HepG2 (cell line): ENCODE measurements at regions not wholly inside any gene's neighbourhood (a gene's known extent, or its start where the extent isn't known, plus 50 kb on each side); places are given as distances from the start of the nearest gene placed in this dataset.

ENCODE experiments used
- ATAC-seq: fragments of 200-7000 bp; cut with Tn5 transposase; 3 replicates; pipeline ENCODE4 v1.9.1; 2020; ENCODE audit warnings: mild to moderate bottlenecking, moderate library complexity
- BruUV-seq: library from RNA; stranded (reverse); fragments of 400-500 nt; replicated peaks from 2 replicates; lab custom pipeline; 2021; lab: Mats Ljungman, UMichigan
- CTCF ChIA-PET: fragments of 300-600 bp; formaldehyde crosslinking; extraction: SDS; loops from one replicate; lab custom pipeline; 2021; ENCODE audit warnings: low total read pairs, inconsistent platforms, low intra/inter-chr PET ratio; lab: Yijun Ruan, JAX
- POLR2A ChIA-PET: fragments of 350-600 bp; sonication (Branson Sonifier 250); formaldehyde crosslinking; loops from one replicate; lab custom pipeline; 2020; ENCODE audit warnings: antibody characterized with exemption, inconsistent platforms; lab: Yijun Ruan, JAX
- DNase-seq: peaks from one replicate; pipeline ENCODE4 v3.0.0-alpha.2; 2015; ENCODE audit warnings: low spot score
- FAIRE-seq: peaks from 3 replicates; lab custom pipeline; 2011; peaks lifted over from hg19 to GRCh38; lab: Jason Lieb, UNC
- H2AFZ ChIP-seq: one replicate; pipeline ENCODE4 v1.6.1; 2011; ENCODE audit warnings: low read length, inconsistent platforms
- H3K27ac ChIP-seq: fragments of 300-600 bp; 3 replicates; pipeline ENCODE4 v1.8.0; 2011; ENCODE audit warnings: mixed run types, mild to moderate bottlenecking, mixed read lengths, low read length, inconsistent platforms; ENCODE audit not compliant: insufficient read depth; ENCODE audit errors: extremely low read length
- H3K27me3 ChIP-seq, 2 experiments: fragments of 200-600 bp in 1 of 2; 2 replicates in 1 of 2; 3 replicates in 1 of 2; pipeline versions ENCODE4 v1.6.0 to v1.8.0; 2011; ENCODE audit warnings: low read length in 2 of 2, mild to moderate bottlenecking in 2 of 2, moderate library complexity in 2 of 2, inconsistent platforms in 1 of 2; ENCODE audit not compliant: insufficient read depth in 2 of 2, control insufficient read depth in 1 of 2
- H3K36me3 ChIP-seq, 2 experiments: fragments of 200-600 bp in 1 of 2; replicated peaks in 1 of 2; 2 replicates in 1 of 2; 3 replicates in 1 of 2; pipeline versions ENCODE4 v1.5.1 to v1.8.0; 2011; ENCODE audit warnings: low read length in 2 of 2, inconsistent platforms in 1 of 2; ENCODE audit not compliant: insufficient read depth in 2 of 2, control insufficient read depth in 1 of 2
- H3K4me1 ChIP-seq: 2 replicates; pipeline ENCODE4 v1.5.1; 2012; ENCODE audit warnings: low read length, inconsistent platforms; ENCODE audit not compliant: insufficient read depth
- H3K4me2 ChIP-seq: 2 replicates; pipeline ENCODE4 v1.6.0; 2011; ENCODE audit warnings: low read depth, low read length, inconsistent platforms
- H3K4me3 ChIP-seq, 3 experiments: fragments of 200-600 bp in 1 of 3; sonication (generic), shearing (Covaris generic) in 1 of 3; replicated peaks in 1 of 3; 2 replicates each; pipeline ENCODE4 v1.5.1; 2011 to 2016; ENCODE audit warnings: low read length in 3 of 3, inconsistent platforms in 2 of 3, low read depth in 2 of 3, mild to moderate bottlenecking in 2 of 3, control low read depth in 1 of 3, mixed read lengths in 1 of 3; ENCODE audit not compliant: insufficient read depth in 1 of 3
- H3K79me2 ChIP-seq: one replicate; pipeline ENCODE4 v1.6.1; 2011; ENCODE audit warnings: low read length, inconsistent platforms; ENCODE audit not compliant: insufficient read depth
- H3K9ac ChIP-seq: 2 replicates; pipeline ENCODE4 v1.6.0; 2011; ENCODE audit warnings: mild to moderate bottlenecking, low read depth, low read length, inconsistent platforms; ENCODE audit not compliant: insufficient read depth
- H3K9me3 ChIP-seq: 2 replicates; pipeline ENCODE4 v1.5.1; 2012; ENCODE audit warnings: mild to moderate bottlenecking, low read length
- H4K20me1 ChIP-seq: 2 replicates; pipeline ENCODE4 v1.6.0; 2011; ENCODE audit warnings: inconsistent platforms, mild to moderate bottlenecking, low read length, moderate library complexity; ENCODE audit not compliant: insufficient read depth
- GTF2F1 ChIP-seq: fragments of 150-350 bp; IDR thresholded peaks from 2 replicates; pipeline ENCODE4 v1.6.1; 2014; ENCODE audit warnings: low read length
- KDM4B ChIP-seq: sonication (generic); formaldehyde crosslinking; IDR thresholded peaks from 2 replicates; pipeline ENCODE4 v1.4.0; 2020; ENCODE audit warnings: missing genetic modification reagents
- MAF1 ChIP-seq: sonication (generic); formaldehyde crosslinking; IDR thresholded peaks from 2 replicates; pipeline ENCODE4 v1.5.0; 2020; ENCODE audit warnings: missing genetic modification reagents, borderline replicate concordance
- MAFF ChIP-seq: IDR thresholded peaks from 2 replicates; pipeline ENCODE4 v1.6.1; 2011; ENCODE audit warnings: low read depth, low read length, improper control_type of control experiment
- MAFK ChIP-seq, 2 experiments: IDR thresholded peaks in 1 of 2; conservative IDR thresholded peaks in 1 of 2; 2 replicates each; pipeline ENCODE4 v1.6.1; 2011; ENCODE audit warnings: improper control_type of control experiment in 2 of 2, low read length in 2 of 2
- NFRKB ChIP-seq: fragments of 450-650 bp; IDR thresholded peaks from 2 replicates; pipeline ENCODE4 v1.6.1; 2017
- NRL ChIP-seq: sonication (generic); formaldehyde crosslinking; IDR thresholded peaks from 2 replicates; pipeline ENCODE4 v1.5.0; 2020; ENCODE audit warnings: missing genetic modification reagents, mild to moderate bottlenecking, moderate library complexity, borderline replicate concordance
- ZNF562 ChIP-seq: sonication (generic); formaldehyde crosslinking; IDR thresholded peaks from 2 replicates; pipeline ENCODE4 v1.8.0; 2022; ENCODE audit warnings: missing genetic modification reagents, borderline replicate concordance
- WGBS: methylation state at CpG from one replicate; pipeline ENCODE4 v1.1.6; 2017; ENCODE audit warnings: low lambda C conversion rate; 5-methylcytosine and 5-hydroxymethylcytosine counted together
- in situ Hi-C: cut with HindIII; loops from 2 replicates; pipeline ENCODE4 v1.10.0; 2017; ENCODE audit warnings: low pct_unique_long_range_greater_than_20kb; ENCODE audit not compliant: extremely low pct_ligation_motif_present
- intact Hi-C: fragments of 100-400 bp; cut with micrococcal nuclease; formaldehyde crosslinking; loops from one replicate; pipeline ENCODE4 v1.10.0; 2022; ENCODE audit not compliant: unreplicated experiment
- TF ChIP-seq, protein P1 (sequence below): sonication (generic); formaldehyde crosslinking; IDR thresholded peaks from 2 replicates; pipeline ENCODE4 v1.9.0; 2022; ENCODE audit warnings: missing genetic modification reagents, mild to moderate bottlenecking, borderline replicate concordance

DNA sequence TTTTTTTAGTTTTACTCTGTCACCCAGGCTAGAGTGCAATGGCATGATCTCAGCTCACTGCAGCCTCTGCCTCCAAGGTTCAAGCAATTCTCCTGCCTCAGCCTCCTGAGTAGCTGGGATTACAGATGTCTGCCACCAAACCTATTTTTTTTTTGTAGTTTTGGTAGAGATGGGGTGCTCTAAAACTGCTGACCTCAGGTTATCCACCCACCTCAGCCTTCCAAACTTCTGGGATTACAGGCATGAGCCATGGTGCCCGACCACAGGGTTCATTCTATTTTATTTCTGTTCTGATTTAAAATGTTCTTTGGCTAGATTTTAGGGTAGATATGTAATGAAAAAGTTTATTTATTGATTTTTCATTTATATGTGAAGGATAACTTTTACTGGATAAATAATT, 1062.8 kb upstream of the NOVA1 start:
- Histone ChIP-seq H3K9ac (no peak overlapping the region), H4K20me1 (no peaks in the 10 kb centered on the region), H3K9me3 (peaks cover 94% of the 10 kb centered on the region), H3K27ac (no peak overlapping the region), H3K4me3 (no peak overlapping the region), H3K79me2 (no peaks in the 10 kb centered on the region), H3K36me3 (no peaks in the 10 kb centered on the region), H3K4me2 (no peak overlapping the region), H3K27me3 (no peaks in the 10 kb centered on the region)
- 3% methylated on average over 1 of the region's 1 CpG for WGBS
- ATAC-seq: no peak
- no peak for FAIRE-seq
- TF ChIP-seq GTF2F1 (no peak), KDM4B (CRISPR knock-in tag) (no peak), ZNF562 (CRISPR knock-in tag) (no peak), MAFF (peak; percentile 57), MAFK (conservative IDR thresholded peaks at IDR 0.05 in 1 of 2, IDR thresholded peaks at IDR 0.05 in 1 of 2; ENCODE audit: low read length in 2 of 2) (peak; percentile 40 to 80; a peak in 3 of 4 replicates)
- TF ChIP-seq, all 625 proteins: peak for 2
- H2AFZ ChIP-seq: no peak overlapping the region
- no TSS peak for BruUV-seq
- intact Hi-C loops (no loop called here), in situ Hi-C loops (no loop called here)
- DNase-seq: no peak
- POLR2A ChIA-PET: no interaction called here
- no peaks in the 10 kb centered on the region for H3K4me1 ChIP-seq
- CTCF ChIA-PET: no interaction called here

DNA sequence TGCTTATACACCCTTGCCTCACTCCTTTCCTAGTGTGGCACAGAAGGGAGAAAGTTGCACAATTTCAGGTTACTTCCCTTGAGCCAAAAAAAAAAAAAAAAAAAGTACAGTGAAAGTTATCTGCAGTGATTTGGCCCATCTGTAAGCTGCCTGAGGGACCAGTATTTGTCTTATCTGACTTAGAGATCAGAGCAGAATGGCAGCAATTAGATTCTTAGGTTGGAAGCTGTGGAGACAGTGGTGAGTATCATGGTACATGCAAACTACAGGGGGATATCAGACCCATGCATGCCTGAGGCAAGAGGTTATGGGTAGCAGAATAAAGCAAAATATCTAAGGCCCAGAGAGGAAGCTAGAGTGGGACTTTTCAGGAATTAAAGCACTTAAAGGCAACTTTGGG, 1070.7 kb upstream of the NOVA1 start:
- Histone ChIP-seq H3K4me3 (no peak overlapping the region), H3K36me3 (no peaks in the 10 kb centered on the region), H3K9ac (no peak overlapping the region), H2AFZ (no peak overlapping the region), H3K79me2 (no peaks in the 10 kb centered on the region), H3K4me1 (no peaks in the 10 kb centered on the region), H4K20me1 (no peaks in the 10 kb centered on the region), H3K27ac (no peak overlapping the region), H3K9me3 (peaks cover 93% of the 10 kb centered on the region), H3K4me2 (no peak overlapping the region), H3K27me3 (no peaks in the 10 kb centered on the region)
- CTCF ChIA-PET: no interaction called here
- intact Hi-C loops (no loop called here), in situ Hi-C loops (no loop called here)
- BruUV-seq: no TSS peak
- DNase-seq: no peak
- TF ChIP-seq MAF1 (CRISPR knock-in tag) (no peak), NFRKB (no peak), NRL (CRISPR knock-in tag) (no peak)
- TF ChIP-seq, protein P1, sequence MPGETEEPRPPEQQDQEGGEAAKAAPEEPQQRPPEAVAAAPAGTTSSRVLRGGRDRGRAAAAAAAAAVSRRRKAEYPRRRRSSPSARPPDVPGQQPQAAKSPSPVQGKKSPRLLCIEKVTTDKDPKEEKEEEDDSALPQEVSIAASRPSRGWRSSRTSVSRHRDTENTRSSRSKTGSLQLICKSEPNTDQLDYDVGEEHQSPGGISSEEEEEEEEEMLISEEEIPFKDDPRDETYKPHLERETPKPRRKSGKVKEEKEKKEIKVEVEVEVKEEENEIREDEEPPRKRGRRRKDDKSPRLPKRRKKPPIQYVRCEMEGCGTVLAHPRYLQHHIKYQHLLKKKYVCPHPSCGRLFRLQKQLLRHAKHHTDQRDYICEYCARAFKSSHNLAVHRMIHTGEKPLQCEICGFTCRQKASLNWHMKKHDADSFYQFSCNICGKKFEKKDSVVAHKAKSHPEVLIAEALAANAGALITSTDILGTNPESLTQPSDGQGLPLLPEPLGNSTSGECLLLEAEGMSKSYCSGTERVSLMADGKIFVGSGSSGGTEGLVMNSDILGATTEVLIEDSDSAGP (CRISPR knock-in tag): no peak
- POLR2A ChIA-PET: no interaction called here
- no peak for ATAC-seq
- no peak for FAIRE-seq
